ENCODE measurements at regions not wholly inside any gene's neighbourhood (a gene's known extent, or its start where the extent isn't known, plus 50 kb on each side); places are given as distances from the start of the nearest gene placed in this dataset.
A peak's percentile ranks its signal among the peaks of the same experiment; 100 is the strongest.

- Mint-ChIP-seq H3K36me3 (ENCODE audit: insufficient read depth in 1 of 3, low read depth in 3 of 3) (no peaks in the 10 kb centered on the region), H3K27ac (peak overlapping the region in 1 of 3 experiments; percentile 42; a peak in 1 of 7 replicates), H3K9me3 (no peaks in the 10 kb centered on the region), H3K27me3 (ENCODE audit: low read depth) (no peaks in the 10 kb centered on the region), H3K4me3 (no peak overlapping the region), H3K4me1 (peaks cover 10 to 17% of the 10 kb centered on the region in 2 experiments)
- Histone ChIP-seq H2BK5ac (ENCODE audit: insufficient read length, low read length) (no peak overlapping the region), H3T11ph (ENCODE audit: low read length) (no peak overlapping the region), H2AK5ac (ENCODE audit: insufficient read length, low read length) (no peak overlapping the region), H3K9ac (ENCODE audit: extremely low read depth, insufficient read length, low read length) (no peak overlapping the region), H4K5ac (ENCODE audit: insufficient read length, low read depth, low read length) (no peak overlapping the region), H3K27me3 (ENCODE audit: insufficient read depth, low read length) (no peaks in the 10 kb centered on the region), H2BK12ac (ENCODE audit: insufficient read length, low read depth, low read length) (no peak overlapping the region), H3K27ac (ENCODE audit: insufficient read length, low read depth, low read length) (no peak overlapping the region), H3K79me2 (ENCODE audit: insufficient read depth, low read length) (no peaks in the 10 kb centered on the region), H3K14ac (ENCODE audit: insufficient read depth, low read length) (no peak overlapping the region), H3K23ac (ENCODE audit: insufficient read length, low read depth, low read length) (no peak overlapping the region), H3K4me1 (ENCODE audit: insufficient read depth, low read length) (no peaks in the 10 kb centered on the region), H3K9me3 (ENCODE audit: control insufficient read depth, low read depth, low read length) (no peaks in the 10 kb centered on the region), H3K23me2 (ENCODE audit: insufficient read length, low read depth, low read length, poor library complexity, severe bottlenecking) (no peaks in the 10 kb centered on the region), H3K4ac (ENCODE audit: low read depth, low read length) (no peak overlapping the region), H3K56ac (ENCODE audit: insufficient read length, low read depth, low read length) (no peak overlapping the region), H4K91ac (ENCODE audit: insufficient read length, low read depth, low read length) (no peak overlapping the region), H2BK20ac (ENCODE audit: low read depth, low read length, poor library complexity, severe bottlenecking) (no peak overlapping the region), H2AFZ (ENCODE audit: low read length) (no peak overlapping the region), H3K18ac (ENCODE audit: insufficient read length, low read depth, low read length) (no peak overlapping the region), H4K8ac (replicated peaks; ENCODE audit: insufficient read length, low read depth, low read length) (no peak overlapping the region), H2BK15ac (ENCODE audit: low read depth, low read length) (no peak overlapping the region), H4K20me1 (ENCODE audit: control insufficient read depth, insufficient read depth, insufficient read length) (no peaks in the 10 kb centered on the region), H3K4me2 (ENCODE audit: insufficient read depth, insufficient read length, low read length) (no peak overlapping the region), H2BK120ac (ENCODE audit: low read depth, low read length, poor library complexity, severe bottlenecking) (no peak overlapping the region), H3K79me1 (ENCODE audit: insufficient read depth, low read depth, low read length, poor library complexity, severe bottlenecking) (no peaks in the 10 kb centered on the region)
- no CpG with 5 or more reads among the region's 11 CpGs for WGBS (ENCODE audit: extremely low coverage, insufficient read length, low lambda C conversion rate)
- no peak for TF ChIP-seq CTCF (conservative IDR thresholded peaks at IDR 0.05)
- no peak for DNase-seq
Observed at GRCh38 chr20:16926626-16927430, 178.7 kb downstream of the OTOR start.

Measured in H9 (cell line).